ENCODE measurements at regions not wholly inside any gene's neighbourhood (a gene's known extent, or its start where the extent isn't known, plus 50 kb on each side); places are given as distances from the start of the nearest gene placed in this dataset.
"Not testable (repeated sequence)": the region's sequence is repeated elsewhere in the genome, so short reads cannot be mapped to it uniquely, and the experiment has no call there.

- no peak for ATAC-seq
Measured at GRCh38 chr10:25786161-25786560, 147.9 kb upstream of the MYO3A start.

GRCh38 chr10:25786899-25787298 lies 147.1 kb upstream of the MYO3A start:
- DNase-seq (no peak), ATAC-seq (no peak)
- intact Hi-C loops (cut with DNase I, micrococcal nuclease) = no loop called here

More at GRCh38 chr10:25786161-25786560, 147.9 kb upstream of the MYO3A start:
- intact Hi-C loops (cut with DNase I, micrococcal nuclease) = no loop called here
- DNase-seq = no peak

GRCh38 chr10:25797888-25798429 lies 136.1 kb upstream of the MYO3A start:
- ATAC-seq (no peak), DNase-seq (no peak)
- intact Hi-C loops (cut with DNase I, micrococcal nuclease) = no loop called here

- DNase-seq = no peak
- no peak for ATAC-seq
- intact Hi-C loops (cut with DNase I, micrococcal nuclease) = no loop called here
Measured at GRCh38 chr10:25804505-25804904, 129.5 kb upstream of the MYO3A start.

GRCh38 chr10:25805986-25806385 lies 128.0 kb upstream of the MYO3A start:
- intact Hi-C loops (cut with DNase I, micrococcal nuclease) = no loop called here
- ATAC-seq (no peak), DNase-seq (no peak)

- ATAC-seq = no peak
- intact Hi-C loops (cut with DNase I, micrococcal nuclease) = no loop called here
Measured at GRCh38 chr10:25808372-25808771, 125.7 kb upstream of the MYO3A start.

GRCh38 chr10:25811052-25811685 lies 122.9 kb upstream of the MYO3A start:
- DNase-seq (no peak), ATAC-seq (no peak)
- intact Hi-C loops (cut with DNase I, micrococcal nuclease) = no loop called here

More at GRCh38 chr10:25808372-25808771, 125.7 kb upstream of the MYO3A start:
- DNase-seq = no peak

GRCh38 chr10:25813511-25813910 lies 120.5 kb upstream of the MYO3A start:
- DNase-seq = no peak
- no peak for ATAC-seq
- intact Hi-C loops (cut with DNase I, micrococcal nuclease) = no loop called here

- intact Hi-C loops (cut with DNase I, micrococcal nuclease) = no loop called here
- ATAC-seq (no peak), DNase-seq (no peak)
Measured at GRCh38 chr10:25815236-25815635, 118.8 kb upstream of the MYO3A start.

- no peak for ATAC-seq
- DNase-seq = no peak
- intact Hi-C loops (cut with DNase I, micrococcal nuclease) = no loop called here
Measured at GRCh38 chr10:25815999-25816768, 117.8 kb upstream of the MYO3A start.

- no peak for DNase-seq
- ATAC-seq = no peak
- intact Hi-C loops (cut with DNase I, micrococcal nuclease) = no loop called here
Measured at GRCh38 chr10:25817200-25817599, 116.8 kb upstream of the MYO3A start.

GRCh38 chr10:25818751-25819150 lies 115.3 kb upstream of the MYO3A start:
- ATAC-seq (no peak), DNase-seq (no peak)
- intact Hi-C loops (cut with DNase I, micrococcal nuclease) = no loop called here

- intact Hi-C loops (cut with DNase I, micrococcal nuclease) = no loop called here
- DNase-seq (no peak), ATAC-seq (no peak)
Measured at GRCh38 chr10:25820472-25820871, 113.6 kb upstream of the MYO3A start.

- ATAC-seq (no peak), DNase-seq (no peak)
- intact Hi-C loops (cut with DNase I, micrococcal nuclease) = no loop called here
Measured at GRCh38 chr10:25820874-25821273, 113.2 kb upstream of the MYO3A start.

GRCh38 chr10:25824050-25824449 lies 110.0 kb upstream of the MYO3A start:
- DNase-seq (no peak), ATAC-seq (no peak)
- intact Hi-C loops (cut with DNase I, micrococcal nuclease) = no loop called here

GRCh38 chr10:25828475-25828874 lies 105.6 kb upstream of the MYO3A start:
- no peak for ATAC-seq
- intact Hi-C loops (cut with DNase I, micrococcal nuclease) = no loop called here

GRCh38 chr10:25831080-25831479 lies 102.9 kb upstream of the MYO3A start:
- DNase-seq = no peak
- intact Hi-C loops (cut with DNase I, micrococcal nuclease) = no loop called here
- ATAC-seq = no peak

More at GRCh38 chr10:25828475-25828874, 105.6 kb upstream of the MYO3A start:
- no peak for DNase-seq

- intact Hi-C loops (cut with DNase I, micrococcal nuclease) = no loop called here
- DNase-seq = no peak
- ATAC-seq = no peak
Measured at GRCh38 chr10:25839683-25840082, 94.3 kb upstream of the MYO3A start.

- ATAC-seq; intact Hi-C loops (cut with DNase I, micrococcal nuclease); DNase-seq: not testable (repeated sequence)
Measured at GRCh38 chr10:25840875-25841274, 93.2 kb upstream of the MYO3A start.

GRCh38 chr10:25842146-25842545 lies 91.9 kb upstream of the MYO3A start:
- ATAC-seq = no peak
- DNase-seq = no peak
- intact Hi-C loops (cut with DNase I, micrococcal nuclease) = no loop called here

Measured in left colon (tissue), 2 donors.